GM21447 (cell line): ENCODE measurements at regions not wholly inside any gene's neighbourhood (a gene's known extent, or its start where the extent isn't known, plus 50 kb on each side); places are given as distances from the start of the nearest gene placed in this dataset.
"Not testable (repeated sequence)": the region's sequence is repeated elsewhere in the genome, so short reads cannot be mapped to it uniquely, and the experiment has no call there.

Source experiments
- ATAC-seq: cut with Tn5 transposase; IDR thresholded peaks from one replicate; pipeline ENCODE4 v1.9.1; 2021; ENCODE audit not compliant: unreplicated experiment

GRCh38 chr7:84941936-84942335, 244.9 kb downstream of the SEMA3D start:
- ATAC-seq, result no peak

- ATAC-seq, result no peak
Observed at GRCh38 chr7:84941291-84941690, 245.6 kb downstream of the SEMA3D start.

- no peak for ATAC-seq
Observed at GRCh38 chr7:84939888-84940287, 247.0 kb downstream of the SEMA3D start.

- ATAC-seq, result no peak
Observed at GRCh38 chr7:84939442-84939841, 247.4 kb downstream of the SEMA3D start.

DNA sequence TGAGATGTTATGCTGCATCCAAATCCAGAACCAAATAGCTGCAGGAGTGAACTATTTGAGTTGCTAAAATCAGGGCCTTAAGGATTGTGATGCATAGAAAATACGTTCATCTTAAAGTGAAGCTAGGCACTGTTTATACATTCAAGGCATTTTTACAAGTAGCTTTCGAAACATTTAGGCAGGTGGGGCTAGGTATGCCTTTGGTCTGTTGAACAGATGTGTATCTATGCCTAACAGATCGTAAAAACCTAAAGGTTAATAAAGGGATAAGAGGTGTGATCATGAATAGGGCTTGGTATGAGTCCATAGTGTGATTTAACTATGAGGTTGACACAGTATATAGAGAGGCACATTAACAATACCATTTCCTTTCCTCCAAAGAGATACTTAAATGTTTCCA, 262.5 kb downstream of the SEMA3D start:
- ATAC-seq, result no peak

GRCh38 chr7:84923348-84923747, 263.5 kb downstream of the SEMA3D start:
- no peak for ATAC-seq

- ATAC-seq, result no peak
Observed at GRCh38 chr7:84921154-84921553, 265.7 kb downstream of the SEMA3D start.

GRCh38 chr7:84916973-84917372, 269.9 kb downstream of the SEMA3D start:
- not testable (repeated sequence) for ATAC-seq

- no peak for ATAC-seq
Observed at GRCh38 chr7:84916161-84916560, 270.7 kb downstream of the SEMA3D start.

DNA sequence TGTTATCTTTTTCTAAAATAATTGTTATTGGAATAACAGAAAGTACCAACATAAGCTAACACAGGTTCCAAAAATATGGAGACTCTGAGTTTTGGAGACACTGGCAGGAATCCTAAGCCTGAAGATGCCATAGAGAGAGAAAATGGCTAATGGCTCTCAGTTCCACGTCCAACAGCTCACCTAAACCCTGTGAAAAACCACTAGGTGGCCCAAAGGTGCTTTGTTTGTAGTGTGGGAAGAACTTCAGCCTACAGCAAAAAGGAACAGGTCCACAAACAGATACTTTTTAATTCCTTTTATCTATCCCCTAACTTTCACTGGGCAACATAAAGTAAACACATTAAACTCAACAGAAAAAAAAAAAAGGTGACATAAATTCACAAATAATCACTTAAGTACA, 272.3 kb downstream of the SEMA3D start:
- ATAC-seq, result no peak

DNA sequence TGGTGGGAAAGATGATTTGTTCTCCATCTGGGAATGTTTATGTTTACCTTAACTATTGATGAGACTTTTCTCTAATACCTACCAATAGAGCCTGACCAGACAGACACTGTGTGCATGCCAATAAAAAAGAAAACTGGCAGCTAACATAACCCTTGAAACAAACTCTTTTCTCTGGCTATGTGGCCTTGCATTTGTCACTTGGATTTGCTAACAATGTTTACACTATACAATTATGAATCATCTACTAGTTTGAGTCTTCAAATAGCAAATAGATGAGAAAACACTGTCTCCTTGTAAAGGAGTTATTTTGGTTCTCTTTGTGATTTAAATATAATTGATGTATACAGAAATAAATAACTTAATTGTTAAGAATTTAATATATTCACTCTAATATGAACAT, 273.1 kb downstream of the SEMA3D start:
- ATAC-seq, result no peak

DNA sequence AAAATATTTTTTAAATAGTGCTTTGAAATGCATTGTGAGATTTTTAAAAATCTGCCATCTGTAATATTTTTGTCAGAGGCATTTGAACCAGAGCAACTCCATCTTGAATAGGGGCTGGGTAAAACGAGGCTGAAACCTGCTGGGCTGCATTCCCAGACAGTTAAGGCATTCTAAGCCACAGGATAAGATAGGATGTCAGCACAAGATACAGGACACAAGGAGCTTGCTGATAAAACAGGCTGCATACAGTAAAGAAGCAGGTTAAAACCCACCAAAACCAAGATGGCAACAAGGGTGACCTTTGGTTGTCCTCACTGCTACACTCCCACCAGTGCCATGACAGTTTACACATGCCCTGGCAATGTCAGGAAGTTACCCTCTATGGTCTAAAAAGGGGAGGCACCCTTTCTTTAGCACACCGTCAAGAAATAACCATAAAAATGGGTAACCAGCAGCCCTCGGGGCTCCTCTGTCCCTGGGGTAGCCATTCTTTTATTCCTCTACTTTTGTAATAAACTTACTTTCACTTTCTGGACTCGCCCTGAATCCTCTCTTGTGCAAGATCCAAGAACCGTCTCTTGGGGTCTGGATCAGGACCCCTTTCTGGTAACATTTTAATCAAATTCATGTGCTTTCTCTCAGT, 273.7 kb downstream of the SEMA3D start:
- no peak for ATAC-seq

GRCh38 chr7:84912537-84912936, 274.3 kb downstream of the SEMA3D start:
- ATAC-seq, result no peak

DNA sequence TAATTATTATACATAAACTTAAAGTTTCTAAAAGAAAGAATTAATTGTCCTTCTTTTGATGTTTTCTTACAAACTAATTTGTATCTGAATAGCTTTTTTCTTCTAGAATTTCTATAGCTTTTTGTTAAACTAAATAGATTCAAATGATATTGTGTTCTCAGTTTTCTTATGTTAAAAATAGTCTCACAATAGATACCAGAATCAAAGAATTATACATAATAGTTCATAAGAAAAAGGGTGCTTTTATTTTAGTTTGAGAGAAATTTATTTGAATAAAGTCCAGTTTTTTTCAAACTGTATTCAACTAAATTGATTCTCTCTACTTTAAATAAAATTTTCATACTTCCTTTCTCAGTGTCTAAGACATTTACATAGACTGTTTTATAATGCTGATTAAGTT, 274.8 kb downstream of the SEMA3D start:
- ATAC-seq, result no peak

DNA sequence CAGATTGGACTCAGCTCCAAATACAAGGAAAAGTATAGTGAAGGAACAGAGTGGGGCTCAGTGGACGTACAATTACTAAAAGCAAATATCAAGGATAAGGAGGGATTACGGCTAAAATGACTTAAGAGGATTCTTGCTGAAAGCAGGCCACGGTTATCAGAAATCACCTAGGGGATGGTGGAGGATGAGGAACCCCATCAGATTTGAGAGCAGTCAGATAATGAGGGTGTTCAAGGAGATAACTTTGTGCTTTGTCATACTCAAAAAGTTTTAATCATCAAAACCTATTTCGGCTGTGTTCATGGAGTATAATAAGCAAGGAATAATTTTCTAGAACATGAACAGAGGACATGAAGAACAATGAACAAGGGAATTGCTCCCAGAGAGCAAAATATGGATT, 275.8 kb downstream of the SEMA3D start:
- no peak for ATAC-seq

DNA sequence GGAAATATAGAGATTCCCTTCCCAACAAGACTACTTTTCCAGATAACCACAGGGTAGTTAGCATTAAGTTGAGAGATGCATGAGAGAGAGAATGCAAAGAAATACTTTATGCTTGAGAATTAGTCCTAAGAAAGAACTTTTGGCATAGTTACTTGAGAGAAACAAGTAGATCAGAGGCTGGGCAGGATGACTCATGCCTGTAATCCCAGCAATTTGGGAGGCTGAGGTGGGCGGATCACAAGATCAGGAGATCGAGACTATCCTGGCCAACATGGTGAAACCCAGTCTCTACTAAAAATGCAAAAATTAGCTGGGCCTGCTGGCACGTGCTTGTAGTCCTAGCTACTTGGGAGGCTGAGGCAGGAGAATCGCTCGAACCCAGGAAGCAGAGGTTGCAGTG, 276.5 kb downstream of the SEMA3D start:
- not testable (repeated sequence) for ATAC-seq

GRCh38 chr7:84908196-84908793, 278.6 kb downstream of the SEMA3D start:
- no peak for ATAC-seq

DNA sequence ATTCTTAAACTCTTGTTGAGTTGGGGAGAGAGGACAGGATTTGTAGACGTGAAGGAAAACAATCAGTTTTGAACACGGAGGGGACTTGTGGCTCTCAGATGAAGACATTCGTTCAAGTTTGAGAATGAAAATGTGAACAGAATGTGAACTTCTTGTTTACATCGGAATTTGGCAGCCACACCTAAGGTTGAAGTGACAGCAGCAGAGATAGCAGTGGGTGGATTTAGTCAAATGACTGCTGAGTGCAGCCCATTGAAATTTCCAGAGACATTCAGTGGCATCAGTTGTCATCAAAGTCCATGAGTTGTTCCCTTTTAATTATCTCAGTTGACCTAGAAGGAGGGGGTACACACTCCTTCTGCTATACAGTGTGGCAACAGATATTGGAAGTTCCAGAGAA, 280.0 kb downstream of the SEMA3D start:
- no peak for ATAC-seq

DNA sequence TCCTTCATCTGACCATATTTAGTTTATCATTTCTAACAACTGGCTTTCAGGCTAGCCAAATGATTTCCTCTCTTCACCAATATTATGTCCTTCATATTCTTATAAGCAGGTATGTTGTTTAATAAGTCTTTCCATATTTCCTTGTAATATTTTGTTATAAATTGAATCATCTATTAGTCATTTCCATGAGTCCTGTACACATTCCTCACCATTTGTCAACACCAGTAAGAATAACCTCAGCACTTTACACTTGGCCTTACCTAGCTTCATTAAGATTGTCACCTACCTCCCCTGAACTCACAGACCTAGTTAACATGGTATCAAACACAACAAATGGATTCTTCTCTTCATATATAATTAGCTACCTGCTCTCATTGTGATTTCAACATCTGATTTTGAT, 282.3 kb downstream of the SEMA3D start:
- ATAC-seq, result no peak

GRCh38 chr7:84901366-84901765, 285.5 kb downstream of the SEMA3D start:
- ATAC-seq, result no peak

GRCh38 chr7:84900215-84900614, 286.6 kb downstream of the SEMA3D start:
- no peak for ATAC-seq

GRCh38 chr7:84895563-84895962, 291.3 kb downstream of the SEMA3D start:
- ATAC-seq, result no peak

DNA sequence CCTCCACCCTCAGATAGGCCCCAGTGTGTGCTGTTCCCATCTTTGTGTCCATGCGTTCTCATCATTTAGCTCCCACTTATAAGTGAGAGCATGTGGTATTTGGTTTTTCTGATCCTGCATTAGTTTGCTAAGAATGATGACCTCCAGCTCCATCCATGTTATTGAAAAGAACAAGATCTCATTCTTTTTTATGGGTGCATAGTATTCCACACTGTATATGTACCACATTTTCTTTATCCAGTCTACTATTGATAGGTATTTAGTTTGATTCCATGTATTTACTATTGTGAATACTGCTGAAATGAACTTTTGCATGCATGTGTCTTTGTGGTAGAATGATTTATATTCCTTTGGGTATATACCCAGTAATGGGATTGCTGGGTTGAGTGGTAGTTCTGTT, 303.3 kb downstream of the SEMA3D start:
- not testable (repeated sequence) for ATAC-seq
